CD4-positive, CD25-positive, alpha-beta regulatory T cell (primary cell): ENCODE measurements at regions not wholly inside any gene's neighbourhood (a gene's known extent, or its start where the extent isn't known, plus 50 kb on each side); places are given as distances from the start of the nearest gene placed in this dataset.

Experiments used
- ATAC-seq, 2 donors: fragments of 150-1000 bp; cut with Tn5 transposase; one replicate each; pipeline ENCODE4 v1.10.0; 2021; ENCODE audit warnings: low read depth in 2 of 2, moderate number of reproducible peaks in 2 of 2, moderate library complexity in 1 of 2
- DNase-seq, 3 donors: peaks; one replicate each; pipeline versions ENCODE4 v3.0.0 to v3.0.0-alpha.2; 2012 to 2022; ENCODE audit warnings: mixed read lengths in 1 of 3
- H3K27ac ChIP-seq: one replicate; pipeline ENCODE4 v1.7.0; 2013; ENCODE audit warnings: mild to moderate bottlenecking, low read length; ENCODE audit not compliant: insufficient read depth, poor library complexity, severe bottlenecking
- H3K27me3 ChIP-seq: one replicate; pipeline ENCODE4 v1.7.0; 2013; ENCODE audit warnings: low read length; ENCODE audit not compliant: control insufficient read depth, insufficient read depth
- H3K36me3 ChIP-seq: one replicate; pipeline ENCODE4 v1.7.0; 2013; ENCODE audit warnings: mild to moderate bottlenecking, low read length, moderate library complexity; ENCODE audit not compliant: control insufficient read depth, insufficient read depth
- H3K4me1 ChIP-seq: 2 replicates; pipeline ENCODE4 v1.7.0; 2013; ENCODE audit warnings: mild to moderate bottlenecking, low read length; ENCODE audit not compliant: insufficient read depth, control insufficient read depth, poor library complexity, severe bottlenecking
- H3K4me3 ChIP-seq: one replicate; pipeline ENCODE4 v1.7.0; 2013; ENCODE audit warnings: low read depth, mild to moderate bottlenecking, low read length, moderate library complexity
- H3K9me3 ChIP-seq, 2 experiments: 1 replicate in 1 of 2; 2 replicates in 1 of 2; pipeline ENCODE4 v1.7.0; 2013; ENCODE audit warnings: low read length in 2 of 2, mild to moderate bottlenecking in 1 of 2, moderate library complexity in 1 of 2; ENCODE audit not compliant: control insufficient read depth in 2 of 2
- H3K27ac Mint-ChIP-seq, 3 donors: one replicate each; pipeline ENCODE4 v1.8.0; 2020 to 2022; ENCODE audit warnings: mild to moderate bottlenecking in 3 of 3, mixed read lengths in 3 of 3, moderate library complexity in 2 of 3
- H3K27me3 Mint-ChIP-seq: one replicate; pipeline ENCODE4 v1.8.0; 2022; ENCODE audit warnings: mild to moderate bottlenecking, mixed read lengths
- H3K36me3 Mint-ChIP-seq: one replicate; pipeline ENCODE4 v1.8.0; 2020; ENCODE audit warnings: mixed read lengths
- H3K4me1 Mint-ChIP-seq, 4 donors: one replicate each; pipeline ENCODE4 v1.8.0; 2020 to 2022; ENCODE audit warnings: mixed read lengths in 4 of 4, mild to moderate bottlenecking in 1 of 4
- H3K4me3 Mint-ChIP-seq, 4 donors: one replicate each; pipeline ENCODE4 v1.8.0; 2020 to 2022; ENCODE audit warnings: mild to moderate bottlenecking in 4 of 4, mixed read lengths in 4 of 4, moderate library complexity in 3 of 4
- H3K9me3 Mint-ChIP-seq, 7 donors: one replicate each; pipeline ENCODE4 v1.8.0; 2020 to 2022; ENCODE audit warnings: mixed read lengths in 7 of 7, mild to moderate bottlenecking in 3 of 7, moderate library complexity in 2 of 7

- H3K4me3 Mint-ChIP-seq: no peak overlapping the region
- Histone ChIP-seq H3K4me1 (no peaks in the 10 kb centered on the region), H3K4me3 (no peak overlapping the region), H3K27me3 (no peaks in the 10 kb centered on the region), H3K27ac (no peak overlapping the region), H3K36me3 (no peaks in the 10 kb centered on the region), H3K9me3 (no peaks in the 10 kb centered on the region)
- no peaks in the 10 kb centered on the region for H3K36me3 Mint-ChIP-seq
- no peak overlapping the region for H3K27ac Mint-ChIP-seq
- H3K27me3 Mint-ChIP-seq: no peaks in the 10 kb centered on the region
- no peaks in the 10 kb centered on the region for H3K4me1 Mint-ChIP-seq
- ATAC-seq (no peak), DNase-seq (no peak)
- H3K9me3 Mint-ChIP-seq: peaks cover 0 to 2% (median 0%) of the 10 kb centered on the region in 7 donors
Measured at GRCh38 chr14:45381091-45381490, 128.1 kb upstream of the MIS18BP1 start.

- H3K36me3 ChIP-seq: no peaks in the 10 kb centered on the region
- H3K4me3 ChIP-seq: no peak overlapping the region
- ATAC-seq (no peak), DNase-seq (no peak)
- Mint-ChIP-seq H3K36me3 (no peaks in the 10 kb centered on the region), H3K4me3 (no peak overlapping the region), H3K27me3 (no peaks in the 10 kb centered on the region), H3K9me3 (peaks cover 0 to 2% (median 0%) of the 10 kb centered on the region in 7 donors), H3K4me1 (no peaks in the 10 kb centered on the region), H3K27ac (no peak overlapping the region)
- no peaks in the 10 kb centered on the region for H3K9me3 ChIP-seq
- no peaks in the 10 kb centered on the region for H3K27me3 ChIP-seq
- no peaks in the 10 kb centered on the region for H3K4me1 ChIP-seq
- H3K27ac ChIP-seq: no peak overlapping the region
Measured at GRCh38 chr14:45377166-45377565, 124.2 kb upstream of the MIS18BP1 start.

GRCh38 chr14:45373877-45374276 is 120.9 kb upstream of the MIS18BP1 start:
- DNase-seq (no peak), ATAC-seq (no peak)
- H3K36me3 ChIP-seq: no peaks in the 10 kb centered on the region
- H3K9me3 ChIP-seq: no peaks in the 10 kb centered on the region
- H3K4me3 Mint-ChIP-seq: no peak overlapping the region
- no peak overlapping the region for H3K4me3 ChIP-seq
- no peaks in the 10 kb centered on the region for H3K4me1 ChIP-seq
- H3K27me3 Mint-ChIP-seq: no peaks in the 10 kb centered on the region
- H3K27ac Mint-ChIP-seq: no peak overlapping the region
- no peaks in the 10 kb centered on the region for H3K36me3 Mint-ChIP-seq
- no peaks in the 10 kb centered on the region for H3K9me3 Mint-ChIP-seq
- no peaks in the 10 kb centered on the region for H3K4me1 Mint-ChIP-seq
- no peak overlapping the region for H3K27ac ChIP-seq
- no peaks in the 10 kb centered on the region for H3K27me3 ChIP-seq

GRCh38 chr14:45364565-45365156 is 111.7 kb upstream of the MIS18BP1 start:
- Mint-ChIP-seq H3K27me3 (no peaks in the 10 kb centered on the region), H3K4me3 (no peak overlapping the region), H3K9me3 (peaks cover 0 to 3% (median 0%) of the 10 kb centered on the region in 7 donors), H3K27ac (no peak overlapping the region), H3K36me3 (no peaks in the 10 kb centered on the region), H3K4me1 (no peaks in the 10 kb centered on the region)
- no peak overlapping the region for H3K27ac ChIP-seq
- no peaks in the 10 kb centered on the region for H3K36me3 ChIP-seq
- ATAC-seq (no peak), DNase-seq (no peak)
- H3K4me3 ChIP-seq: no peak overlapping the region
- H3K9me3 ChIP-seq: no peaks in the 10 kb centered on the region
- H3K4me1 ChIP-seq: no peaks in the 10 kb centered on the region
- no peaks in the 10 kb centered on the region for H3K27me3 ChIP-seq

DNA sequence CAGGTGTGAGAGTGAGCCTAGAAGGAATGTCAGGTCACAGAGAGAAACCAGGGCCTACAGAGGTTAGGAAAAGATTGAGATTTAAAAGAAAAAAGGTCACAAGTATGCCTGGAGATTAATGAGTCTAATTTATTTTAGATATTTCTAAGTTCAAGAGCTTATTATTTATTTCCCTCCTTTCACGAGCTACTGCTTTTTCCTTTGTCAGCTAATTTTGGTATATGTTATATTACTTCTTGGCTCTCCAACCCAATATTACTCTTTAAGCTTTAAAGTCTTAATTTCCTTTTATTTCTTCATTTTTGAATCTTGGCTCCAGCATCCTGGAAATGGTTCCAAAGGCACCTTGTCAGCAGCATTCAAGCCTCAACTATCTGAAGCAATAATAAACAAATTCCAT is 109.5 kb upstream of the MIS18BP1 start:
- no peak for ATAC-seq
- Mint-ChIP-seq H3K4me1 (no peaks in the 10 kb centered on the region), H3K4me3 (no peak overlapping the region), H3K27me3 (no peaks in the 10 kb centered on the region), H3K27ac (no peak overlapping the region), H3K36me3 (no peaks in the 10 kb centered on the region), H3K9me3 (peaks cover 0 to 4% (median 0%) of the 10 kb centered on the region in 7 donors)
- Histone ChIP-seq H3K4me1 (no peaks in the 10 kb centered on the region), H3K9me3 (no peaks in the 10 kb centered on the region), H3K36me3 (no peaks in the 10 kb centered on the region), H3K4me3 (no peak overlapping the region), H3K27ac (no peak overlapping the region), H3K27me3 (no peaks in the 10 kb centered on the region)
- no peak for DNase-seq

GRCh38 chr14:45361727-45362126 is 108.7 kb upstream of the MIS18BP1 start:
- Mint-ChIP-seq H3K4me3 (no peak overlapping the region), H3K9me3 (peaks cover 0 to 2% (median 0%) of the 10 kb centered on the region in 7 donors), H3K27ac (no peak overlapping the region), H3K36me3 (no peaks in the 10 kb centered on the region), H3K4me1 (no peaks in the 10 kb centered on the region), H3K27me3 (no peaks in the 10 kb centered on the region)
- no peaks in the 10 kb centered on the region for H3K36me3 ChIP-seq
- H3K4me3 ChIP-seq: no peak overlapping the region
- no peaks in the 10 kb centered on the region for H3K4me1 ChIP-seq
- H3K27me3 ChIP-seq: no peaks in the 10 kb centered on the region
- H3K9me3 ChIP-seq: no peaks in the 10 kb centered on the region
- no peak for DNase-seq
- H3K27ac ChIP-seq: no peak overlapping the region
- ATAC-seq: no peak

DNA sequence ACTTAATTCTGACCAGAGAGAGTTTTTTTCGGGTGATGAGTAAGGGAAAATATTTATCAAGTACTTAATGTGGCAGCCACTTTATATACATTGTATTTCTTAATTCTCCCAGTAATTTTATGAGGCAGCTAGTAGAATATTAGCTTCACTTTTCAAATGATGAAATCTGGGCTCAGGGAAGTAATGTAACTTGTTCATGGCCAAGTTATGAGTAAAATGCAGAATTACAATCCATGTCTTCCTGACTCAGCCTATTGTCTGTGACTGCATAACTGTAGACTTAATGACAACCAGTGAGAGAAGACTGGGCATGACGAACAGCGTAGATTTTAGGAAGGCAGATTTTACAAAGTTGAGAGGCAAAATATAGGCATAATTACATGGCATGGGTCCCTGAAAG is 106.7 kb upstream of the MIS18BP1 start:
- Histone ChIP-seq H3K27ac (no peak overlapping the region), H3K4me3 (no peak overlapping the region), H3K36me3 (no peaks in the 10 kb centered on the region), H3K9me3 (no peaks in the 10 kb centered on the region), H3K27me3 (no peaks in the 10 kb centered on the region), H3K4me1 (no peaks in the 10 kb centered on the region)
- Mint-ChIP-seq H3K27me3 (no peaks in the 10 kb centered on the region), H3K36me3 (no peaks in the 10 kb centered on the region), H3K4me1 (no peaks in the 10 kb centered on the region), H3K9me3 (peaks cover 0 to 2% (median 0%) of the 10 kb centered on the region in 7 donors), H3K4me3 (no peak overlapping the region), H3K27ac (no peak overlapping the region)
- ATAC-seq (no peak), DNase-seq (no peak)

GRCh38 chr14:45332360-45332988 is 79.5 kb upstream of the MIS18BP1 start:
- H3K27ac Mint-ChIP-seq: no peak overlapping the region
- no peaks in the 10 kb centered on the region for H3K27me3 ChIP-seq
- H3K36me3 Mint-ChIP-seq: peaks cover 2% of the 10 kb centered on the region
- H3K9me3 ChIP-seq: peaks cover 4 to 8% of the 10 kb centered on the region in 2 experiments
- no peak overlapping the region for H3K27ac ChIP-seq
- no peak overlapping the region for H3K4me3 Mint-ChIP-seq
- DNase-seq (no peak), ATAC-seq (no peak)
- no peaks in the 10 kb centered on the region for H3K27me3 Mint-ChIP-seq
- no peak overlapping the region for H3K4me3 ChIP-seq
- H3K4me1 Mint-ChIP-seq: no peaks in the 10 kb centered on the region
- H3K36me3 ChIP-seq: no peaks in the 10 kb centered on the region
- H3K4me1 ChIP-seq: no peaks in the 10 kb centered on the region
- H3K9me3 Mint-ChIP-seq: peaks cover 1 to 23% (median 13%) of the 10 kb centered on the region in 7 donors
